HTR-8/SVneo (cell line): ENCODE measurements at regions not wholly inside any gene's neighbourhood (a gene's known extent, or its start where the extent isn't known, plus 50 kb on each side); places are given as distances from the start of the nearest gene placed in this dataset.
A peak's percentile ranks its signal among the peaks of the same experiment; 100 is the strongest.
"Not testable (repeated sequence)": the region's sequence is repeated elsewhere in the genome, so short reads cannot be mapped to it uniquely, and the experiment has no call there.

Source experiments
- DNase-seq: peaks from one replicate; pipeline ENCODE4 v3.0.0; 2011; ENCODE audit warnings: low spot score, mixed read lengths; ENCODE audit not compliant: insufficient read length
- FAIRE-seq: peaks from 2 replicates; lab custom pipeline; 2011; peaks lifted over from hg19 to GRCh38; lab: Jason Lieb, UNC

DNA sequence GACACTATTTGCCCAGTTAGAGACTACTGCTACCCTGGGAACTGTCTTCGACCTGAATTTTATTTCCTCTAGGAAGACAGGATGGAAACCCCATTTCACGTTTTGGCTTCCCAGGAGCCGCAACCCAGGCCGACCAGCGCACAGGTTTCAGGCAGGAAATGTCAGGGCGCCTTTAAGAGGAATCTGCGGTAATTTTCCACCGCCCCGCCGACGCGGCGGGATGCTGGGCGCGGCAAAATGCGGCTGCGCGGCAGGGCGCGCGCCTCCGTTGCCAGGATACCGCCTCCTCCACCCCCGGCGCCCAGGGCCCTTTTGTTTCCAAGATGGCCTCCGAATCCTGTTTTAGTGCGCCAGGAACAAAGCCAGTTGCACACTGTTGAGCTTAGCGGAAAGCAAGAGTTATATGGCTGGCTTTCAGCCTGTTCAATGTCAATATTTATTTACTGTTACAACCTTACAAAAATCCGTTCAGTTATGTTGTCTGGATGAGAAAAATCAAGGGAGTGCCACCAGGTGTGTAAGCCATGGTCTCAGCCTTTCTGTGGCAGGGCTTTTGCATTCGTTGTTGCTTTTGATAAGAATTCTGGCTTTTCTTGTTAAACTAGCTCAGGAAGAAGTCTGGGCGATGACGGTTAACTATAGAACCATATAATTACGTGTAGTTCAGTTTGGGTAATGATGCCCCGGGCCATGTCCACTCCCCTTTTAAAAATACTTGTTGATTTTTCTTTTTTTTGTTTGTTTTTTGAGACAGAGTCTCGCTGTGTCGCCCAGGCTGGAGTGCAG lies 79.7 kb upstream of the CHD2 start:
- no peak for FAIRE-seq
- peak; percentile 83 for DNase-seq

DNA sequence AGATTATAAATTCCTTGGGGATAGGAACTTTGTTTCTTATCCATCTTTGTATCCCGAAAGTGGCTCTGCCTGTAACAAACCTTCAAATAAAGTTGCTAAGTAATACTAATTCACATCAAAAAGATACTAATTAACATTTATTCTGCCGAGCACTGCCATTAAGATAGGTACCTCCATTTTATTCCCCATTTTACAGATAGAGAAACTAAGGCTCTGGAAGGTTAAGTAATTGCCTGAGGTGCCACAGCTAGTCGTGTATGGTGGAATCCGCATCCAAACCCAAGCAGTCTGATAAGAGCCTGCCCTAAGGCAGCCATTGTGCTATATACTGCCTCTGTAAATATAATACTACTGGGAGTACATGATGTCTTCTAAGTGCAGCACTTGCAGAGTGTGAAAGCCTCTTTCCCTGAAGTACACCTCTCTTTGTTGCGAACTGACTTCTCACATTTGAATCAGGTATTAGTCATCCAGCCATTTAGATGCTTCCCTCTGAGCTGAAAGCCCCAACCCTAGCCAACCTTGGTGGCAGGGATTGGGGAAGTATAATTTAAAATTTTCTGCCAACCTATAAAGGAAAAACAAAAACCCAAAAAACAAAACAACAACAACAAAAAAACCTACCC lies 78.5 kb upstream of the CHD2 start:
- no peak for DNase-seq
- no peak for FAIRE-seq

DNA sequence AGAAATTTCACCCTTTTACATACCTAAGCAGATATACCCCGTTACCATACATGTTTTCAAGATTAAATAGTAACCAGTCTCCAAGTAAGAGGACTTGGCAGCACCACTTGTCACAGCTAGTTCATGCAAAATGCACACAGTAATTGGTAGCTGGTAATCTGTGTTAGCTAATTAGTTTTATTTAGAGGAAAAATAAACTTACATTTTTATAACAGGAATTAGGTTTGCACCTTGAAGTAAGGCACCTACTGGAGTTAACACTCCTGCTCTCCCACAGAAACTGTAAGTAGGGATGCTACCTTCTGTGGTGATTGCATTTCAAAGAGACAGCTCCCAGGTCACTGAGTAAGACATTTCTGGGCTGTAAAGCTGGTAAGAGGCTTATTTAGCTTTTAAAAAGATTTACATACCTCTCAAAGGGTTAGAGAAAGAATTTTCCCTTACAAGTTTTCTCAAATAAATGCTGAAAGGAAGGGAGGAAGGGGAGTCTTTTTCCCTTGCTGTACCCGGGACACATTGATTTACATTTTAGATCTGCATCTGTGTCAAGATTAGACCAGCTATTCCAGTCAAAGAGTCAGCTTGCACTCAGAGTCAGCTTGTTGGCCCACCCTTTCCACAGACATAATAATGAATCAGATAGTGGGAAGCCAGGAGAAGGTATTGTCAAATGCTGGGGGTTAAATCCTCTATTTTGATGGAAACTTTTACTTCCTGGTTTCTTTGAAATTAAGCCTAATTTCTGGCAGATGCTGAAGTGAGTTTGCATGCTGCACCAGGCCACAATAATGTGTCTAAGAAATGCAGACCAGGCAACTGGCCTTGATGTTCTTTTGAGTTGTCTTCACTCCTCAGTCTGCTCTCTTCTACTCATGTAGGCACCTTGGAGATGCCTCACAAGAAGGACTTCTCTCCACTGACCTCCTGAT lies 77.6 kb upstream of the CHD2 start:
- FAIRE-seq: no peak

DNA sequence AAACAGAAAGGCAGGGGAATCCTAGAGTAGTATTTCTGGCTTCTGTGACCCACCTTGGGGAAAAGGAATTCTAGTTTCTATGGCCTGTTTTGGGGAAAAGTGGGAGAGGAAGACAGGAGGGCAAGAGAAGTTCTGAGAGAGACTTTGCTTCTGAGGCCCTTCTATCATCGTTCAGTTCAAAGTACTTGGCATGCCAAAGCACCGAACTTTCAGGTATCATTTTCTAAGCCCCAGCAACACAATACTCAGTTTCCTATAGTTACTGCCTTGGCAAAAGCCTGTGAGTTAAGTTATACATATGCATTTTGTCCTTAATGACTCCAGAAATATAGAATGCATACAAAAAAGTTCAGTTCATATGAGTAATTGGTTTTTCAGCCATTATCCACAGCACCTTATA lies 74.1 kb upstream of the CHD2 start:
- no peak for FAIRE-seq
- no peak for DNase-seq

More for the DNA sequence above, 77.6 kb upstream of the CHD2 start:
- no peak for DNase-seq

DNA sequence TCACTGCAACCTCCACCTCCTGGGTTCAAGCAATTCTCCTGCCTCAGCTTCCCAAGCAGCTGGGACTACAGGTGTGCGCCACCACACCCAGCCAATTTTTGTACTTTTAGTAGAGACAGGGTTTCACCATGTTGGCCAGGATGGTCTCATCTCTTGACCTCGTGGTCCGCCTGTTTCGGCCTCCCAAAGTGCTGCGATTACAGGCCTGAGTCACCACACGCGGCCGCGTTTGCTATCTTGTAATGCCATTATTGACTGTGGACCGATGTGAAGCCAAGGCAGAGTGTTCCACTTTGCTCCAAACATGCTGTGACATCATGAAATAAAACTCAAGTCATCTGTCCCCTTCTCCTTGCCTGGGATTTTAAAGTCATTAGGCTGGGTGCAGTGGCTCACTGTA lies 72.1 kb upstream of the CHD2 start:
- FAIRE-seq, DNase-seq: not testable (repeated sequence)

DNA sequence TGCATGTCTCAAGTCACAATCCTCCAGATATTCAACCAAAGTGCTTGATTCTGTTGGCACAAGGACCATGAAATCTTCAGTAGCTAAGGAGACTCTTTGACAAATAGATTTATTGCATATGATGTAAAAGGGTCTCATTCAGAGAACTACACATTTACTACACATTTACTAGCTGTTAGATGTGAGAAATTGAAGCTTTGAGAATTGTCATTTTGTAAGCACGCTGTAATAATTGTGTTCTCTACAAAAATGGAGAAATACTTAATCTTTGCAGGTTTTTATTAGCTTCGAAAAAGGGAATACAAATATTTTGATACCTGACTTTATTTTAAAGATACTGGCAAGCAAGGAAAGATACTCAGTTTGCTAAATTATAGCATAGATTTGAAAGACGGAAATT lies 70.2 kb upstream of the CHD2 start:
- no peak for DNase-seq
- no peak for FAIRE-seq

DNA sequence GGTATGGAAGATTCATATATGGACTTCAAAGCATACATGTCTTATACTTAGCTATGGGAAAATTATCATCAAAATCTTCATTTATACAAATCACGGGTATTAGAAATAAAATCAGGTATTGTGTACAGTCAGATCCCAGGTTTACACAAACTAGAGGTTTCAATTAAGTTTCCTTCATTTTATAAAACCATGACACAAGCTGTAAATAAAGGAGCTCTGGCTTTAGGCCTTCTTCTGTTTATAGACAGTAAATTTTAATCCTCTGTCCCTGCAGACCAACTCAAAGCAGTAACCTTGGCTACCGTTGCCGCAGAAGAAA lies 68.8 kb upstream of the CHD2 start:
- DNase-seq (no peak), FAIRE-seq (no peak)

DNA sequence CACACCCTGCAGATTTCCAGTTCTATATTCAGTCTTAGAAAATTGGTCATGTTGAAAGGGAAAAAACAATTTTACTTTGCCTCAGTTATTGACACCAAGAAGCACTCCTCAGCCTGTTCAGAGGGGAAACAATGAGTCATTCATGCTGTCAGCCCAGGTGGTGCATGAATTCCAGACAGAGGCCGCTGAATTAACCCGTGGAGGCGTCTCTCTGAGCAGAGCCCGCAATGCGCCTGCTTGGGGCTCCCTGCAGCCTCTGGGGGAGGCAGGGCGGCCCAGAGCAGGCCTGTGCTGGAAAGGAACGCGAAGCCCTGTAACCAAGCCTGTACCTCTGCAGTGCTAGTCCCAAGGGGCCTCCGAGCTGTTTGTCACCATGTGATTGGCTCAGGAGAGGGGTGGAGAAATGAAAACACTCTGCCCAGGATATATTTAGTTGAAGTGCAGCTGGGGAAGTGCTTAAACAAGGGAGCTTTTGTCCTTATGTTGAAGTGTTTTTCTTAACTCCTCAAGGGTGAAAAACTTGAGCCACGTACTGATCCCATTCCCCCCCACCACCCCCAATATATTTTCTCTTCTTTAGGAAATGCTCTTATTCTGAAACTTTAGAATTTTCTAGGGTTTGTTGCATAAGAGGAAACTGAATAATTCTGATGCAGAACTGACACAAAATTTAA lies 68.3 kb upstream of the CHD2 start:
- DNase-seq (peak; percentile 87), FAIRE-seq (no peak)

DNA sequence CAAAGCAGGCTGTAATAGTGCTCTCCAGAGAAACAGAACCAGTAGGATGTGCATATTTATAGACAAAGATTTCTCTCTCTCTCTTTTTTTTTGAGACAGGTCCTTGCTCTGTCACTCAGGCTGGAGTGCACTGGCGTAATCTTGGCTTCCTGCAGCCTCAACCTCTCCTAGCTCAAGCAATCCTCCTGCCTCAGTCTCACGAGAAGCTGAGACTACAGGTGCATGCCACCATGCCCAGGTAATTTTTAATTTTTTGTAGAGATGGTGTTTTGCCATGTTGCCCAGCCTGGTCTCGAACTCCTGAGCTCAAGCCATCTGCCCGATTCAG lies 67.1 kb upstream of the CHD2 start:
- FAIRE-seq: no peak

DNA sequence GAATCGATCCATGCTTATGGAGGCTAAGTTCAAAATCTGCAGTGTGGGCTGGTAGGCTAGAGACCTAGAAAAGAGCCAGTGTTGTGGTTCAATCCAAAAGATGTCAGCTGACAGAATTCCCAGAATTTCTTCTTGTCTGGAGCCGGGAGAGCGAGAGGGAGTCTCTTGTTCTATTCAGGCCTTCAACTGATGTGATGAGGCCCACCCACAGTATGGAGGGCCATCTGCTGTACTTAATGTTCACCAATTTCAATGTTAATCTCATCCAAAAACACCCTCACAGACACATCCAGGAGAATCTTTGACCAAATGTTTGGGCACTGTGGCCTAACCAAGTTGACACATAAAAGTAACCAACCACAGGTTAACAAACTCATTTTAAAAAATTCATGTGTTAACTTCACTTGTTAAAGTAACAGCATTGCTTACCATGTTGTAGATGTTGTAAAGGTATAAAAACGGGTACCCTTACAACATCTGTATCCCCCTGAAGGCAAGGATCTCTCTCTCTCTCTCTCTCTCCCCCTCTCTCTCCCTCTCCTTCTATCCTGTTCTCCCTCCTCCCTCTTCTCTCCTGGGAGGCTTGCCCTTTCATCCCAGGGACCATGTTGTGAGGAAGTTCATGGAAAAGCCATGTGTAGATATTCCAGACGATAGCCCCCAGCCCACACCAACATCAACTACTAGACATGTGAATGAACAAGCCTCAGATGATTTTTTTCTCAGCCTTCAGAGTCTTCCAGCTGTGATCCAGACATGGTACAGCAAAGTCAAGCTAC lies 66.4 kb upstream of the CHD2 start:
- FAIRE-seq: no peak
- no peak for DNase-seq

More for the DNA sequence above, 67.1 kb upstream of the CHD2 start:
- DNase-seq: no peak

DNA sequence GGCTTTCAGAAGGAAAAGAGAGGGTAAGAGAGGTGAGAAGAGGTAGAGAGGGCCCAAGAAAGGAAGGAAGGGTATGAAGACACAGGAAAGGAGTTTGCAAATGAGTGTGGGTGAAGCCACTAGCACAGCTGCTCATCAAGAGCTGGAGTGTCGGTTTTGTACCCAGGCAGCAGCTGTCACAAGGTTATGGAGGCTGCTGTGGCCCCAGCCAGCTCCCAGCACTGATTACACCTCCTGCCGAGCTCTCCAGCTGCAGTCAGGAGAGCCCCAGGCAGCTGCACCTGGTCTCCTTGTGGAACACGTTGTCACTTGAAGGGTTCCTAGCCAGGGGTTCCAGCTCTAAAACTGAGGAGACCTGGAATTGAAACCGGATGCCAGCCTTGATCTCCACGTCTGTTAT lies 60.4 kb upstream of the CHD2 start:
- FAIRE-seq (no peak), DNase-seq (no peak)

DNA sequence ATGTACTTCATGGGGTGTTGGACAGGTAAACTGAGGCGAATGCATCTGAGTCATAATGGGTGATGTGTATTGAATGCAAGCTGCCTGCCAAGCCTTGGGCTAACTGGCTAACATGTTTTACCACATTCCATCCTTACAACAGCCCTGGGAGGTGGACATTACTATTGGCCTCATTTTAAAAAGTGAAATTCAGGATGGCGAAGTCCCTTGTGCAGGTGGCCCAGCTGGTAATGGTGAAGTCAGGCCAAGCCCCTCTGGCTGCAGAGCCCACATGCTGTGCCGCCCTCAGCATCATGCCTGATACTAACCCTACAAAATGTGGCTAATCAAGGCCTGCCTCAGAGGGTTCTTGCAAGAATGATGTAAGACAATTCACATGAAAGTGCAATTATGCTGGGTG lies 60.0 kb upstream of the CHD2 start:
- DNase-seq: no peak
- no peak for FAIRE-seq

DNA sequence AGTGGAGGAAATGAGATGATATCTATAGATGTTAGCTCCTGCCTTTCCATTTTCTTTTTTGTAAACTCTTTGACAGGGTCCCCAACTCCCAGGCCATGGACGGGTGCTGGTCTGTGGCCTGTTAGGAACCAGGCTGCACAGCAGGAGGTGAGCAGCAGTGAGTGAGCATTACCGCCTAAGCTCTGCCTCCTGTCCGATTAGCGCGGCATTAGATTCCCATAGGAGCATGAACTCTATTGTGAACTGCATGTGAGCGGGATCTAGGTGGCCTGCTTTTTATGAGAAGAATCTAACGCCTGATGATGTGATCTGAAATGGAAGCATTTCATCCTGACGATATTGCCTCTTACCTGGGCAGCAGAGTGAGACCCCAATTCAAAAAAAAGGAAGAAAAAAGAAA lies 56.8 kb upstream of the CHD2 start:
- no peak for DNase-seq
- no peak for FAIRE-seq

DNA sequence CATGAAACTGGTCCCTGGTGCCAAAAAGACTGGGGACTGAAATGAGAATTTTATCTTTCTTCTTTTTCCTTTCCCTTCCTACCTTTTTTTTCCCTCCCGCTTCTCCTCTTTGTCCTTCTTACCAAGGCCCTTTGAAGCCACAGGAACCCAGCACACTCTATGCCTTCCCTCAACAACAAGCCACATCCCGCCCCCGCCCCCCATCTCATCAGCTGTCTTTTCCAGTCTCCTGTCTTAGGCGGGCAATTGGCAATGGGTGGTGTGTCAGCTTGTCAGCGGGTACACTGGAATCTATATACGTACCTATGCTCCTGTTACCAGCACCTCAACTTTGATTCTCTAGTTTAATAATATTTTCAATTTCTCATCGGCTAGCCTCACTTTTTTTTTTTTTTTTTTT lies 56.3 kb upstream of the CHD2 start:
- DNase-seq (no peak), FAIRE-seq (no peak)

DNA sequence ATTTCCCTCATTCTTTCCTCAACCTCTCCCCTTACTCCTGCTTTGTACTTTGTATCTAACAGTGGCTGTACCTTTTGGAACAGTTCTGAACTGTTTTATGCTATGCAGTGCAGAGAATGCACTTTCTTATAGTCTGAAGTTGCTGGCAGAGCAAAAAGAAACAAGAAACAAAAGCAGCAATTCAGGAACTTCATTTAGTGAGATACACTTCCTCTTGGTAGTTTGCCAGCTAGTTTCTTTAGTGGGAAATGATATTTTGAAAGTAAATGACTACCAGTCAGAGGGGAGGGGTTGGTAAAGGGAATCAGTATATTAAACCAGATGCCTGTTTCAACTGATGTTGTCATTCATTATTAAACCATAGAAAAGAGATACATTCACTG lies 55.0 kb upstream of the CHD2 start:
- FAIRE-seq (no peak), DNase-seq (no peak)

DNA sequence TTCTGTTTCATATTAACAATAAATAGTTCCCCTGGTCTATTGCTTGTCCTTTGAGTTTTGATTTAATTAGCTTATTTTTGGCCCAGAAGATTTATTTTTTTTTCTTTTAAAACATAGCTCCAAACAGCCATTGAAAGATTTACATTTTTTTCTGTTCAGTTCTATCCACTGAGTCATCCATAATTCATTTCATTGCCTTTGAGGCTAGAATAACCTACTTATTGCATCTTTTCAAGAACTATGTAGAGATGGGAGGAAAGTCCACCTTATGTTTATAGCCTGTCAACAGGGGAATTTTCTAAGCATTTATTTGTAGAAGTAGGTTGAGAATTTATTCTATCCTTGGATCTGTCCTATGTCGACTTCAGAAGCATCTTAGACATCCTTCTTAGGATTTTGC lies 53.4 kb upstream of the CHD2 start:
- FAIRE-seq (no peak), DNase-seq (no peak)

DNA sequence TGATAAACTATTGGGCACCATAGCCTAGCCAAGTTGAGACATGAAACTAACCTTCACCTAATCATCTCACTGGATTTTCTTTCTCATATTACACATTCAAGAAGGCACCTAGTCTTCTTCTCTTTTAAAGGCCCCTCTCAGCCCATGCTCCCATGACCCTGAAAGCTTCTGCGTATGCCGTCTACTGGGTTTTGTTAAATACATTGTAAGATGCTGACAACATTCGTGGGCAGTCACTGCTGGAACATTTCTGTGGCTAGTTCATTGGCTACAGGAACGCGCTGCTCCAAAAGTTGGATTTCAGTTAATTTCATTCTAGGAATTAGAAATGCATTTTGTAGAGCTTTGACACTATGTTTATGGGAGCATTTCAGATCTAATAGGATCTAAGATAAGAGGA lies 52.3 kb upstream of the CHD2 start:
- no peak for FAIRE-seq

DNA sequence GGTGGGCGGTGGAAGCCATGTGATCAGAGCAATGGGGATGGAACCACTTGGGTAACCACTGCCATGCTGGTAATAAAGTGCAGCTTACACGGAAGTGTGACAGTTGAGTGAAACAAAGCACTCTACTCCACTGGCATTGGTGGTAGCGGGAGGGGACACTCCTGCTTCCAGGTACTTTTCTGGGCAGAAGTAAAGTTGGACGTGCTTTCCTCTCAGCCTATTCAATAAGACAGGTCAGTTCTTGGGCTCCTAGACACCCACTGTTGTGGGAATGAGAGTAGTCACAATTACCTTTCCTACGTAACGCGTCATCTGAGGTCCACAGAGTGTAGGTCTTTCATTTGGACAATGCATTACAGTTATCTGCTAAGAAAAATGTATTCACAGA lies 51.7 kb upstream of the CHD2 start:
- DNase-seq (no peak), FAIRE-seq (no peak)

More for the DNA sequence above, 52.3 kb upstream of the CHD2 start:
- DNase-seq: no peak

DNA sequence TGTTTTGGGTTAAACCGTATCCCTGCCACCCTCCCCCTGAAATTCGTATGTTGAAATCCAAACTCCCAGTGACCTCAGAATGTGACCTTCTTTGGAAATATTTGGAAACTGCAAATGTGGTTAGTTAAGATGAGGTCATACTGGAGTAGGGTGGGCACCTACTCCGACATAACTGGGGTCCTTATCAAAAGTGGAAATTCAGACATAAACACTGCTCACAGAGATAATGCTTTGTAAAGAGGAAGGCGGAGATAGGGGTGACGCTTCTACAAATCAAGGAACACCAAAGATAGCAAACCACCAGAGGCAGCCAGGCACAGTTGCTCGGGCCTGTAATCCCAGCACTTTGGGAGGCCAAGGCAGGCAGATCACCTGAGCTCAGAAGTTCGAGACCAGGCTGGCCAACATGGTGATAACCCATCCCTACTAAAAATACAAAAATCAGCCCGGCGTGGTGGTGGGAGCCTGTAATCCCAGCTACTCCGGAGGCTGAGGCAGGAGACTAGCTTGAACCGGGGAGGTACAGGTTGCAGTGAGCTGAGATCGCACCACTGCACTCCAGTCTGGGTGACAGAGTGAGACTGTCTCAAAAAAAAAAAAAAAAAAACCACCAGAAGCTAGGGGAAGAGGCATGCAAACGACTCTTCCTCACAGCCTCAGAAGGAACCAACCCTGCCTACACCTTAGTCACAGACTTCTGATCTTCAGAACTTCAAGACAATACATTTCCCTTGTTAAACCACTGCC lies 51.1 kb upstream of the CHD2 start:
- FAIRE-seq: no peak
- peak; percentile 39 for DNase-seq
